Left ventricle myocardium superior (tissue), 1 donor: ENCODE measurements at regions not wholly inside any gene's neighbourhood (a gene's known extent, or its start where the extent isn't known, plus 50 kb on each side); places are given as distances from the start of the nearest gene placed in this dataset.

ENCODE experiments used
- ATAC-seq: fragments of 200-7000 bp; cut with Tn5 transposase; one replicate; pipeline ENCODE4 v1.9.1; 2020; ENCODE audit warnings: mild to moderate bottlenecking, moderate library complexity
- DNase-seq: peaks from one replicate; pipeline ENCODE4 v3.0.0-alpha.2; 2020
- intact Hi-C: fragments of 100-400 bp; cut with micrococcal nuclease; formaldehyde crosslinking; loops from one replicate; pipeline ENCODE4 v1.11.0; 2022
- donor health status: DM: no; HTN: yes; CAD: no; lungs with severe emphysema.

GRCh38 chr1:4029376-4029775, 129.3 kb upstream of the C1orf174 start:
- intact Hi-C loops: no loop called here
- DNase-seq: no peak
- ATAC-seq: no peak

GRCh38 chr1:4032571-4032970, 132.5 kb upstream of the C1orf174 start:
- no peak for ATAC-seq
- no peak for DNase-seq
- intact Hi-C loops: no loop called here

DNA sequence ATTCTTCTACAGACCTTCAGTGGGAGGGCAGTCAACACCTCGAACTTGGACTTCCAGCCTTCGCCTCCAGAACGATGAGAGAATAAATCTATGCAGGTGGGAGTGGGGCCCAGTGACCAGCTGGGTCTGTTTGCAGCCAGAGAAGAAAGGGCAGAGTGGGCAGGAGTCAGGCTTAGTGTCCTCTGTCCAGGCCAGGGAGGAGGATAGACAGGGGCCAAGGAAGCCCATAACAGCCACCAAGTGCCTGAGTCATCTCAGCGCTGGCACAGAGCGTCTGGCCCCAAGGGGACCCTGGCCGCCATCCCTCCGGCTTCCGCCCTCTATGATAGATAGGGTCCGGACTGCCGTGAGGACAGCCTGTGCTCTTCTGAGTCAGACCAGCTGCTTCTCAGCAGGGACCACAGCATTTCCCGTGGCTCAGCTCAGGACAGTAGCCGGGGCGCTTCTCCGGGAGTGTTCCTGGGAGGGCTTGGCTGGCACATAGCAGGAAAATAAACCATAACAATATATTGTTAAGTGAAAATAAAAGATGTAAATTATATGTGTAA, 133.1 kb upstream of the C1orf174 start:
- DNase-seq (no peak), ATAC-seq (no peak)
- intact Hi-C loops: no loop called here

DNA sequence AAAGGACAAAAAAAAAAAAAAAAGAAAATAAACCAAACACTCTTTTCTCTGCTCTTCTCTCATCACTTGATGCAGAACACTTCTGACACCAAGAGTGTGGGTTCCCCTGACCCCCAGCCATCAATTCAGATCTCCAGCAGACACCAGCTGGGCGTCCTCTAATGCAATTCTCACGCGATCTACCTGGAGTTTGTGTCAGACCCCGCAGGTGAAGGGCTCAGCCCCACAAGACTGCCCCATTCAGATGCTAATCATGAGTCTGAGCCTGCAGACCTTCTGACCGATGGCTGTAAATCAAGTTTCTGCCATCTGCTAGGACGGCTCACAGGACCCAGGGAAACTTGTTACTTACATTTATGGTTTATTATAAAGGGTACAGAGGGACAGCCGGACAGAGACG, 133.6 kb upstream of the C1orf174 start:
- ATAC-seq (no peak), DNase-seq (no peak)
- intact Hi-C loops: no loop called here

DNA sequence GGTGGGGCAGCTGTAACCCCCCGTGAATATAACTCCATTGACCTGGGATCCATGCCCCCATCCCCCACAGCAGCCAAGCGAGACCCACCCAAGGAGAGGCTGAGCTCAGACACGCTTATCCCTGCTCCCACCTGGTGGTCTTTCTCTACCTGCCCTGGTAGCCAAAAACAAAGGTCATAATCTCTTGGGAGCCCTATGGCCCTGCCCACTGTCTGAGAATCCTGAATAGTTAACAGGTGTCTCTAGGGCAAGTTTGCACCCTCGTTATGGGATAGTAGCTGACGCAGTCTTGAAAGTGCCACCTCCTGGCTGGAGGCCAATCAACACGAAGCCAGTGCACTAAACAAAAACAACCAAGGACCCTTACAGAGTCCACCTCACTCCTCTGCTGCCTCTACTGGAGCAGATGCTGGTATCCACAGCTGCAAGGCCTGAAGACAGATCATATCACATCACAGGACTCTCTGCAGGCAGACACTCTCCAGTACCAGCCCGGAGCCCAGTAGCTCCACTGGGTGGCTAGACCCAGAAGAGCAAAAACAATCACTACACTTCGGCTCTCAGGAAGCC, 134.3 kb upstream of the C1orf174 start:
- no peak for DNase-seq
- no peak for ATAC-seq
- intact Hi-C loops: no loop called here

GRCh38 chr1:4044967-4045366, 144.9 kb upstream of the C1orf174 start:
- intact Hi-C loops: no loop called here
- no peak for ATAC-seq
- DNase-seq: no peak

DNA sequence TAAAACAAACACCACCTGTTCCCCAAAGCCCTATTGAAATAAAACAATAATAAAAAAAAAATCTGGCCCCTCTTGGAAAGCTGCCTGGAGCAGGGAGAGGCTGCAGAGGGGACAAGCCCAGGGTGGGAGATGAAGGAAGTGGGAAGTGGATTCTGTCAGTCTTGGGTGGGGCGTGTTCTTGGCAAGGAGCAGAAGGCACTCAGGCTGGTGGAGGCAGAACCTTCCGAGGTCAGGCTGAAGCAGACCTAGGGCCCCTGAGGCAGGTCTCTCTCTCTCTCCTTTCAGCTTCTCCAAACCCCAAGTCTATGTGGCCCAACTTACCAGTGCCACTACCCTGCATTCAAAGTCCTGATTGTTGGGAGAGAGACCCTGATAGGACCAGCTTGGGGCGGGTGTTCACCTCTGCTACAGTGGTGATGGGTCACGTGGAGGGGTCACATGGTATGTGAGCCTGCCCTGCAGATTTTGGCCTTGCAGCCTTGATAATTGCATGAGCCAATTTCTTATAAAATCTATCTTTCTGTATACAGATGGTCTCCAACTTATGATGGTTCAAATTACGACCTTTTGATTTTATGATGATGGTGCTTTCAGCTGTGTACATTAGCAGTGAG, 145.4 kb upstream of the C1orf174 start:
- DNase-seq (no peak), ATAC-seq (no peak)
- intact Hi-C loops: no loop called here

DNA sequence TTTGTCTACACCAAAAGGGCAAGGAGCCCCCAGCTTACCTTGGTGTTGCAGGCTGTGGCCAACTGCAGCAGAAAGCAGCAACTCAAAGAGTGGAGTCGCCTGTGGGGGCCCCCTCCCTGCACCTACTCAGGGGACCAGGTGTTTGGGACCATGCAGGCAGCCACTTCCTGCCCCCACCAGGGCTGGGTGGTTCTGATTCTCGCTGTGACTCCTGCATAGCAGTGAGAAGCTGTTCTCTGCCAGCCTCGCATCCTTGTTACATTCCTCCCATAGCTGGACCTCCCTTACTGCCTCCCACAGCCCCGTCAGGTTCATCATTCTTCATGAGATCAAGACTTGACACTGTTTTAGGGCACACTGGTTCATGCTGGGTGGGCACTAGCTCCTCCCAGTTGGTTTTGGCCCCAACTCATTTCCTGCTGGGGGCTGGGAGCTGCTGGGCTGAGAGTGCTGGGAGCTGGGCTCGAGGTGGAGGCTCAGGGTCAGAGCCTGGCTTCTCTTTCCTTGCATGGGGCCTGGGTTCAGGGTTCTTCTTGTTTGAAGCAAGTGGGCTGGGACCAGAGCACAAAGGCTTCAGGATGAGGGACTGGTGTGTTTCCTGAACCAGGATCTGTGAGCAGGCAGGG, 146.9 kb upstream of the C1orf174 start:
- intact Hi-C loops: no loop called here
- ATAC-seq (no peak), DNase-seq (no peak)

GRCh38 chr1:4047666-4048065, 147.6 kb upstream of the C1orf174 start:
- DNase-seq (no peak), ATAC-seq (no peak)
- intact Hi-C loops: no loop called here

DNA sequence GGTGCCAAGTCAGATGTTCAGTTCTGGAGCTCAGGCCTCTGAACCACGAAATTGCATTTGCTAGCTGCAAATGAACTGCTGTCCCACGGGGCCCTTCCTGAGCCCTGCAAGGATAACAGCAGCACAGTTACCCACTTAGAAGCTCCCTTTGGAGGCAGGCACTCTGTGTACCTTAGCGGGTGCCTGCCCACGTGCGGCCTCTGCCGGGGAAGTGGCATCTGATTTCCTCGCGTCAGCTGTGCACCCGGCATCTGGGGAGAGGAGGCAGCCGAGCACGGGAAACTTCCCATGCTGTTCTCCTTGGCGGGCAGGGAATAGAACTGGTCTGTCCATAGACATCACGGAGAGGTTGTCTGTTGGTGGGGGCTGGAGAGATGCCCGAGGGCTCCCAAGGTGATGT, 148.0 kb upstream of the C1orf174 start:
- DNase-seq (no peak), ATAC-seq (no peak)
- intact Hi-C loops: no loop called here

- ATAC-seq: no peak
- intact Hi-C loops: no loop called here
- no peak for DNase-seq
These were observed 148.8 kb upstream of the C1orf174 start for GRCh38 chr1:4048921-4049320.

DNA sequence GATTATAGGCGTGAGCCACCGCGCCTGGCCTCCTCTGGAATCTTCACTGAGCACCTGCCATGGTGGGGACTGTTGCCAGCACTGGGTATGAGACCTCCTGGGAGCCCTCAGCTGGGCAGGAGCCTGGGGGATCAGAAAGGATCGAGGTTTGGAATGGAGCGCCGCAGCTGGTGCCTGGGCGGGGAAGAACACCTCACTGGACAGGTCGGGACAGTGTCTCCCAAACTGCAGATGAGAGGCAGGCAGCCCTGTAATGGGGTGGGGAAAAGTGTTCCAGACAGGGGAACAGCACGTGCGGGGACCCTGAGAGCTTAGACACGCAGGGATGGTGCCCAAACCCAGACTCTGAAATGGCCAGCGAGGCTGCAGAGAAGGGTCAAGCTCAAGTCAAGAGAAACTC, 150.9 kb upstream of the C1orf174 start:
- ATAC-seq (no peak), DNase-seq (no peak)
- intact Hi-C loops: no loop called here

DNA sequence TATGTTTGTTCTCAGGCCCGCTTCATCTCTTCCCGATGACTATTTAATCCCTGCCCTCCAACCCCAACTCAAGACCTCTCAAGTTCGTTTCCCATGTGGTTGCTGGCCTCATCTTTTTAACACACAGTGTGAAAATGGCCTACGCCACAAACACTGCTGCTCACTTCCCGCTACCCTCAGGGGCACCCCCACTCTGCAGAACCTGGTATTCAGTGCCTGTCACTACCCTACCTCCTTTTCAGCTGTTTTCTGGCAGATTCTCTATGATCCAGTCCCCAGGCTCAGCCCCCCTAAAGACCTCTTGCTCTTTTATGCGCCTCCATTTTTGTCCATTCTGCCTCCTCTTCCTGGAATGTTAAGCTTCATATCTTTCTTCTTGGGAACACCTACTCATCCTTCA, 152.6 kb upstream of the C1orf174 start:
- ATAC-seq (no peak), DNase-seq (no peak)
- intact Hi-C loops: no loop called here

DNA sequence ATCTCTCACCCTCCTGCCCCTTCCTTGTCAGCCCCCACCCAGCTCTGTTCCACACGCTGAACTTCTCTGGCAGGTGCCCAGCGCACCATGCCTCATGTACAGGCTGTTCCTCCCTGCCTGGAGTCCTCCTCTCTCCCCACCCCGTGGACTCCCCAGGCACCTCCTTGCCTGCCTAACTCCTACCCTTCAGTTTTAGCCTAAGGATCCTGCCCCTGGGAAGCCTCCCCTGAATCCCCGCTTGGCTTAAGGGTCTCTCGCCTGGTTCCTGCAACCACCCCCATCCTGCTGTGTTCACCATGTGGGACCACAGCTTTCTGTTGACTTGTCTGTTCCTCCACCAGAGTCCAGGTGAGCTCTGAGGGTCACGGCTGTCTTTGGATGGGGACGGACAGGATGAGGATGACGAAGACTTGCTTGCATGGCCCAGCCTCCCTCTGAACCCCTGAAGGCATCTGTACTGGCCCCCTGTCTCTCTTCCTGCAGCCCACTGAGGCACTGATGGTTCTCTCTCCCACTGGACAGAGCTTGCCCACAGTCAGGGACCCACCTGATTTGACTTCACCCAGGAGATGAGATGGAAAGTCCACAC, 153.2 kb upstream of the C1orf174 start:
- no peak for ATAC-seq
- no peak for DNase-seq
- intact Hi-C loops: no loop called here

DNA sequence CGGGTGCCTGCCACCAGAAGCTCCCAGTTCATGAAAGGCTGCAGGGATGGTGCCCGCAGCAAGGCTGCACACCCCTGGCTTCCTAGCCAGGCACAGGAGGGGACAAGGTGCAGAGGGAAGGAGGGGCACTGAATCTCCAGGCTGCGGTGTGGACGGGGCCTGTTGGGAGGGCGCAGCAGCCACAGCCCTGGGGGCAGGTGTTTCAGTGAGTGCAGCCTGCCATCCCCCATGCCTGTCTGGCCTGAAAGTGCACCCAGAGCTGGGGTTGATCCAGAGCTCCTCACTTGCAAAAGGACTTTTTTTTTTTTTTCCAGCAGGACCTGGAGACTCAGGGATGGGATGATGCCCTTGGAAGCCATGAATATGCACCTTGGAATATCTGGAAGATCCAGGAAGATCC, 153.7 kb upstream of the C1orf174 start:
- intact Hi-C loops: no loop called here
- ATAC-seq: no peak
- DNase-seq: no peak

DNA sequence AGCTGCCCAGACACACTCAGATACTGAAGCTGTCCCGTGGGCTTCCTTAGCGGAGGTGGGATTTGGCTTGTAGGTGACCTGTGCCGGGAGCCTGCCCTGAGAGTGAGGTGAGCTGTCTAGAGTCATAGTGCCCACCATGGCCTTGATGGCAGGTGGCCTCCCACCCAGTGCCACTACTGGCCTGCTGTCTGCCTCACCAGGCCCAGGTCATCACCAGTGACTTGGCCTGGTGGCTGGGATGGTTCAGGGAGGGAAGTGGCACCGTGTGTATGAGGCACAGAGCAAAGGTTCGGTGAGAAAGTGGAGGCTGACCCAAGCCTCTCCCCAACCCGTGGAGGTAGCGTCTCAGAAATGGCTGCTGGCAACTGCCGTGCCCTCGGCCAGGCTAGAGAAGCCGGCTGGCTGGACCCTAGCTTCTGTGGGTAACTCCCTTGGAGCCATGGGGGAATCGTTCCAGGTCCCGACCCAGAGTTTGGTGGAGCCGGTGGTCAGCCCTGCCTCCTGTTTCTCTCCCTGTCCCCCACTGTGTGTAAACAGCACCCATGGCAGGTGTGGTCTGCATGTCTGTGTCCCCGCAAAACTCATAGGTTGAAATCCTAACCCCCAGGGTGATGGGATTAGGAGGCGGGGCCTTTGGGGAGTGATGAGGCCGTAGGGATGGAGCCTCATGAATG, 155.4 kb upstream of the C1orf174 start:
- no peak for DNase-seq
- no peak for ATAC-seq
- intact Hi-C loops: no loop called here

- DNase-seq: no peak
- no peak for ATAC-seq
- intact Hi-C loops: no loop called here
These were observed 156.3 kb upstream of the C1orf174 start for GRCh38 chr1:4056422-4056821.

- intact Hi-C loops: no loop called here
- no peak for ATAC-seq
- no peak for DNase-seq
These were observed 156.9 kb upstream of the C1orf174 start for GRCh38 chr1:4056989-4057388.

DNA sequence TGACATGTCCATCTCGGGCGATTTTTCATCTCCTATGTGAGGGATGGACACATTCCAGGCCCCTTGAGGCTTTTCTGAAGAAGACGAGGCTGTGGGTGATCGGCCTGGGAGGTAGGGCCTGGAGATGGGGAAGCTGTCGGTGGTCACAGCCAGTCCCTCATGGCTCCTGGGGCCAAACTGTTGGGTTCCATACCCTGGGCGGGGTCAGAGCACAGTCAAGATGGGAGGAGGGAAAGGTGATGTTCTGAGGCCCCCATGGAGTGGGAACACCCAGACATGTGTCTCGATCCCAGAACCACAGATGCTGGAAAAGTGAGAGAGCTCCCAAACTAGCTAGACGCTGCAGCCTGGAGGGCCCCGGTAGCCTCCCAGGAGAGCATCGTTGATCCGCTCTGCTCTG, 157.5 kb upstream of the C1orf174 start:
- intact Hi-C loops: no loop called here
- no peak for ATAC-seq
- no peak for DNase-seq

- DNase-seq: no peak
- no peak for ATAC-seq
These were observed 158.1 kb upstream of the C1orf174 start for GRCh38 chr1:4058122-4058521.

More at GRCh38 chr1:4058122-4058521, 158.1 kb upstream of the C1orf174 start:
- intact Hi-C loops: no loop called here
